AG04450 (cell line): ENCODE measurements at regions not wholly inside any gene's neighbourhood (a gene's known extent, or its start where the extent isn't known, plus 50 kb on each side); places are given as distances from the start of the nearest gene placed in this dataset.

Source experiments
- CTCF ChIA-PET: fragments of 300-600, 350-600 bp; formaldehyde crosslinking; extraction: SDS; loops from one replicate; lab custom pipeline; 2022; ENCODE audit warnings: antibody characterized with exemption, inconsistent platforms; lab: Charles Lee
- POLR2A ChIA-PET: fragments of 350-600 bp; formaldehyde crosslinking; extraction: SDS; loops from one replicate; lab custom pipeline; 2021; ENCODE audit warnings: antibody characterized with exemption, inconsistent platforms; lab: Yijun Ruan, JAX
- DNase-seq: peaks from one replicate; pipeline ENCODE4 v3.0.0-alpha.2; 2011; ENCODE audit warnings: low read depth, low spot score
- H3K27ac ChIP-seq: one replicate; pipeline ENCODE4 v1.5.1; 2012; ENCODE audit warnings: low read depth, low read length, control low read depth
- H3K27me3 ChIP-seq: one replicate; pipeline ENCODE4 v1.6.0; 2012; ENCODE audit warnings: low read length; ENCODE audit not compliant: control insufficient read depth, insufficient read depth
- H3K4me3 ChIP-seq: 2 replicates; pipeline ENCODE4 v1.5.1; 2011; ENCODE audit warnings: mild to moderate bottlenecking, low read depth, low read length, control low read depth
- H3K9me3 ChIP-seq: 2 replicates; pipeline ENCODE4 v1.5.1; 2012; ENCODE audit warnings: low read length; ENCODE audit not compliant: control insufficient read depth, insufficient read depth
- TF ChIP-seq, protein P1 (sequence below): IDR thresholded peaks from 2 replicates; pipeline ENCODE4 v1.5.1; 2011; ENCODE audit warnings: low read depth, low read length, control low read depth, inconsistent platforms

DNA sequence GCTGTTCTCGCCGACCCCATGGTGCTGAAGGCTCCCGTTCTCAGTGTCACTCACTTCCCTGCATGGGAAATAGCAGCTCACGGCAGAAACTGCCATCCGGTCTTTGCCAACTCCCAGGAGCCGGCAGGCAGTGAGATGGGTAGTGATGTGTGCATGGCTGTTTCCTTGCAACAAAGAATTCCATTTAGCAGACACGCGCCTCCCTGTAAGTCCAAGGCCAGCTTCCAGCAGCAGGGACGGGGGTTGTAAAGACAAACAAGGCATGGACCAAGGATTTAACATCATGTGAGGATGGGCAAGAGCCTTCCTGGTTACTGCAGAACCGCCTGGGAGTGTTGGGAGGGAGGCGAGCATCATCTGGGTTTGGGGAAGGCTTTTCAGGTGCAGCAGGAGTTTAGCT, 273.1 kb downstream of the GLRX3 start:
- Histone ChIP-seq H3K27ac (no peak overlapping the region), H3K9me3 (peaks cover 56% of the 10 kb centered on the region), H3K27me3 (no peaks in the 10 kb centered on the region), H3K4me3 (no peak overlapping the region)
- no peak for DNase-seq
- ChIA-PET CTCF (no interaction called here), POLR2A (no interaction called here)
- TF ChIP-seq, protein P1, sequence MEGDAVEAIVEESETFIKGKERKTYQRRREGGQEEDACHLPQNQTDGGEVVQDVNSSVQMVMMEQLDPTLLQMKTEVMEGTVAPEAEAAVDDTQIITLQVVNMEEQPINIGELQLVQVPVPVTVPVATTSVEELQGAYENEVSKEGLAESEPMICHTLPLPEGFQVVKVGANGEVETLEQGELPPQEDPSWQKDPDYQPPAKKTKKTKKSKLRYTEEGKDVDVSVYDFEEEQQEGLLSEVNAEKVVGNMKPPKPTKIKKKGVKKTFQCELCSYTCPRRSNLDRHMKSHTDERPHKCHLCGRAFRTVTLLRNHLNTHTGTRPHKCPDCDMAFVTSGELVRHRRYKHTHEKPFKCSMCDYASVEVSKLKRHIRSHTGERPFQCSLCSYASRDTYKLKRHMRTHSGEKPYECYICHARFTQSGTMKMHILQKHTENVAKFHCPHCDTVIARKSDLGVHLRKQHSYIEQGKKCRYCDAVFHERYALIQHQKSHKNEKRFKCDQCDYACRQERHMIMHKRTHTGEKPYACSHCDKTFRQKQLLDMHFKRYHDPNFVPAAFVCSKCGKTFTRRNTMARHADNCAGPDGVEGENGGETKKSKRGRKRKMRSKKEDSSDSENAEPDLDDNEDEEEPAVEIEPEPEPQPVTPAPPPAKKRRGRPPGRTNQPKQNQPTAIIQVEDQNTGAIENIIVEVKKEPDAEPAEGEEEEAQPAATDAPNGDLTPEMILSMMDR = no peak

DNA sequence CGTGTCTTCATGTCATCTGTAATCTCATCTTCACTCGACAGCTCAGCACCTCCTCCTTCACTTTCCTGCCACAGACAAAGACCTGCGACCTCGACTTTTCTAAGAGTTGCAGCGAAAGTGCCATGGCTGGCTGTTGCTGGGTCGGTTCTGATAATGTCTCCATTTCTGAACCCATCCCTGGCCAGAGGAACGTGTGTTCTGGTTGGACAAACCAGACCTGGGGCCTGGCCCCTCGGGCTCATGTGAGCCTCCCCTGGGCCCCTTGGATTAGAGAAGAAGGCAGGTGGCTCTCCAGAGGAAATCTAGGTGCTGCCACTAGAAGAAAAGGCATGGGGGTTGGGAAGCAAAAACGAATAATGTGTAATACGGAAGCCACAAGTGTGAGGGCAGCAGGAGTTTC, 273.7 kb downstream of the GLRX3 start:
- TF ChIP-seq, protein P1 = no peak

DNA sequence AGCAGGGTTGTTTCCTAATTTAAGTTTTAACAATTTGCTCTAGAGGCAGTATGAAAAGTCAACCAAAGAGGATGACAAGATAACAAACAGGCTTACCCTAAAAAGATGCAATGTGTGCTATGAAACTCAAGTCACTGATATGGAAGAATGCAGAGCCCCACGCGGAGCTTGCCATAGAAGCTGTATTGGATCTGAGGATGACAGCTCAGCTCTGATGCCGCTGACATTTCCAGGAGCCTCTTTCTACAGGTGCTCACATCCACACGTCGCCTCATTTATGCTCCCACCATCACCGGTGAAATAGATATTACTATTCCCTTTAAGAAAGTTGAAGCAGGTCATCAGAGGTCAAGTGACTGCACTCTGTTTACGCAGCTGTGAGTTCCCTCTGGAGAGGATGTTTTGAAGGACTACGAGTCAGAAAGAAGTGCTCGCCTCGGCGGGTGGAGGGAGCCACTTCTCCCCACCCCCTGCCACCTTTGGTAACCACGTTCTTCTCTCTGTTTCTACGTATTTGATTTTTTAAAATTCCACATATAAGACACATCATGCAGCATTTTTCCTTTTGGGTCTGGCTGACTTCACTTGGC, 275.4 kb downstream of the GLRX3 start:
- POLR2A ChIA-PET = no interaction called here
- peaks cover 61% of the 10 kb centered on the region for H3K9me3 ChIP-seq
- CTCF ChIA-PET = no interaction called here
- TF ChIP-seq, protein P1 = no peak
- DNase-seq = no peak
- no peak overlapping the region for H3K27ac ChIP-seq
- no peaks in the 10 kb centered on the region for H3K27me3 ChIP-seq
- no peak overlapping the region for H3K4me3 ChIP-seq

More for the DNA sequence above, 273.7 kb downstream of the GLRX3 start:
- H3K9me3 ChIP-seq = peaks cover 53% of the 10 kb centered on the region
- no peak overlapping the region for H3K4me3 ChIP-seq
- no peaks in the 10 kb centered on the region for H3K27me3 ChIP-seq
- POLR2A ChIA-PET = no interaction called here
- no peak for DNase-seq
- H3K27ac ChIP-seq = no peak overlapping the region
- CTCF ChIA-PET = no interaction called here

DNA sequence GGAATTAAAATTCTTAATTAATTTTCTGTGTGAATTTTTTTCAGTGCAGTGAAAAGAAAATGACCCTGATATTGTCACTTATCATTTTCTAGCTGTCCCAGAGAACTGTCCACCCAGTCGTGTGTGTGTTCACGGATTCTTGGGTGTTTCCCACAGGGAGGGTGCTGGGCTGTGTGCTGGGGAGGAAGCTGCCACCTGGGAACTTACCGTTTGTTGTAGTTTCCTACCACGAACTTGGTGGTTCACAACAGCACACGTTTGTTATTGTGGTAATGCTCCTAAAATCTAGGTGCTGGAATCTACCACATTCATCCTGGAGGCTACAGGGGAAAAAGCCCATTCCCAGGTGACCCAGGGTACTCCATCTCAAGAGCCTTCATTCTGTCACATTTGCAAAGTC, 276.1 kb downstream of the GLRX3 start:
- H3K27me3 ChIP-seq = no peaks in the 10 kb centered on the region
- peaks cover 60% of the 10 kb centered on the region for H3K9me3 ChIP-seq
- ChIA-PET POLR2A (no interaction called here), CTCF (no interaction called here)
- no peak for DNase-seq
- no peak overlapping the region for H3K4me3 ChIP-seq
- TF ChIP-seq, protein P1 = no peak
- no peak overlapping the region for H3K27ac ChIP-seq

DNA sequence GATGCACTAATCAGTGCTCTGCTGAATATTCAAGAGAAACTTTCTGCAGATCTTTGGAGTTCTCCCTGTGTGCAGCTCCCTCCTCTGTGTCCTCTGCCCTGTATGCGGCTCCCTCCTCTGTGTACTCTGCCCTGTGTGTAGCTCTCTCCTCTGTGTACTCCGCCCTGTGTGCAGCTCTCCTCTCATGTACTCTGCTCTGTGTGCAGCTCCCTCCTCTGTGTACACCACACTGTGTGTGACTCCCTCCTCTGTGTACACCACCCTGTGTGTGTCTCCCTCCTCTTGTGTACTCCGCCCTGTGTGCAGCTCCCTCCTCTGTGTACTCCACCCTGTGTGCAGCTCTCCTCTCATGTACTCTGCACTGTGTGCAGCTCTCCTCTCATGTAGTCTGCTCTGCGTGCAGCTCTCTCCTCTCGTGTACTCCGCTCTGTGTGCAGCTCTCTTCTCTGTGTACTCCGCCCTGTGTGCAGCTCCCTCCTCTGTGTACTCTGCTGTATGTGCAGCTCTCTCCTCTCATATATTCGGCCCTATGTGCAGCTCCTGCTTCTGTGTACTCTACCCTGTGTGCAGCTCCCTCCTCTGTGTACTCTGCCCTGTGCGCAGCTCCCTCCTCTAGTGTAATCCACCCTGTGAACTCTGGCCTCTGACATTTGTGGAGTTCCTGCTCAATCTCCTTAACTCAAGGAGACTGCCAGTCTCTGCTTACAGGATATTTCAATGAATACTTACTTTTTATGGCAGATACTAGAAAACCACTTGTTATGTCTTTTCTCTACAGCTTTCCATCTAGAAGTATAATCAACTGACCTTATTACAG, 280.4 kb downstream of the GLRX3 start:
- POLR2A ChIA-PET = no interaction called here
- Histone ChIP-seq H3K27me3 (no peaks in the 10 kb centered on the region), H3K27ac (no peak overlapping the region), H3K9me3 (peaks cover 43% of the 10 kb centered on the region), H3K4me3 (no peak overlapping the region)
- no peak for DNase-seq
- CTCF ChIA-PET = no interaction called here
- TF ChIP-seq, protein P1 = no peak
